GM10266 (cell line): ENCODE measurements at regions not wholly inside any gene's neighbourhood (a gene's known extent, or its start where the extent isn't known, plus 50 kb on each side); places are given as distances from the start of the nearest gene placed in this dataset.

Experiments
- DNase-seq: peaks from one replicate; pipeline ENCODE4 v3.0.0; 2012; ENCODE audit errors: extremely low spot score
- TF ChIP-seq, protein P1 (sequence below): IDR thresholded peaks from 2 replicates; pipeline ENCODE4 v1.5.1; 2012; ENCODE audit warnings: mild to moderate bottlenecking, low read depth; ENCODE audit not compliant: control insufficient read depth, insufficient read depth; ENCODE audit errors: missing control alignments

DNA sequence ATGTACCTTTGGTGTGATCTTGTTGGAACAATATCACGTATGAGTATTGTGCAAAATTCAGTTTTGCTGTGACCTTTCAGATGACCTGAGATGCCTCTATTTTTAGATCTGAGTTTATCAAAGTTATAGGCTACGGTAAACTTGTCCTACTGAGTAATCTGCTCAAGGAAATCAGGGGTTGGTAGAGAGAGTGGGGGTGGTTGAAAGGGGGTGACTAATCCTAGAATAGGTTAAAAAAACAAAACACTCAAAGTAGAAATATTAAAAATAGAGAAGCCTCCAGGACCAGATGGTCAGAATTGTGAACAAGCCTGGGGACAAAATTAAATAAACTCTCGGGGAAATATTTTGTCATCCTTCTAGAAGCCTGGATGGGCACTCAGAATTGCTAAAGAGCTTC is 59.9 kb upstream of the C11orf87 start:
- no peak for DNase-seq
- TF ChIP-seq, protein P1, sequence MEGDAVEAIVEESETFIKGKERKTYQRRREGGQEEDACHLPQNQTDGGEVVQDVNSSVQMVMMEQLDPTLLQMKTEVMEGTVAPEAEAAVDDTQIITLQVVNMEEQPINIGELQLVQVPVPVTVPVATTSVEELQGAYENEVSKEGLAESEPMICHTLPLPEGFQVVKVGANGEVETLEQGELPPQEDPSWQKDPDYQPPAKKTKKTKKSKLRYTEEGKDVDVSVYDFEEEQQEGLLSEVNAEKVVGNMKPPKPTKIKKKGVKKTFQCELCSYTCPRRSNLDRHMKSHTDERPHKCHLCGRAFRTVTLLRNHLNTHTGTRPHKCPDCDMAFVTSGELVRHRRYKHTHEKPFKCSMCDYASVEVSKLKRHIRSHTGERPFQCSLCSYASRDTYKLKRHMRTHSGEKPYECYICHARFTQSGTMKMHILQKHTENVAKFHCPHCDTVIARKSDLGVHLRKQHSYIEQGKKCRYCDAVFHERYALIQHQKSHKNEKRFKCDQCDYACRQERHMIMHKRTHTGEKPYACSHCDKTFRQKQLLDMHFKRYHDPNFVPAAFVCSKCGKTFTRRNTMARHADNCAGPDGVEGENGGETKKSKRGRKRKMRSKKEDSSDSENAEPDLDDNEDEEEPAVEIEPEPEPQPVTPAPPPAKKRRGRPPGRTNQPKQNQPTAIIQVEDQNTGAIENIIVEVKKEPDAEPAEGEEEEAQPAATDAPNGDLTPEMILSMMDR = no peak

DNA sequence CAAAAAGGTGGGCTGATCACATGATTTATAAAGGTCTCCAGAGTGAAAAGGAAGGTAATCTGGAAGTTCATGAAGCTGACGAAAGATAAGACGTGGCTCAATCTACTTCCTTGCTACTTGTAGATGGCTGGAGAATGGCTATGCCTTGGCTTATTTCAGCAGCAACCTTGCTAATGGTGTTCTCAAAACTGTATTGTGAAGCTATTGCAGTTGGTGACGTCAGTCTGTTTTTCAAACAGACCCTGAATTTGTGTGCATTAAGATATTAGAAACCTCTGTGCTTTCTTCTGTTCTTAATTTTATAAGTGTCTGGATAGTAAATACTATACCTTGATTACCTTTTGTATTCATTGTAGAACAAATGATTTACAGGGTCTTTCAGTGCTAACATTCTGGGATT is 58.3 kb upstream of the C11orf87 start:
- no peak for DNase-seq
- TF ChIP-seq, protein P1 = no peak

DNA sequence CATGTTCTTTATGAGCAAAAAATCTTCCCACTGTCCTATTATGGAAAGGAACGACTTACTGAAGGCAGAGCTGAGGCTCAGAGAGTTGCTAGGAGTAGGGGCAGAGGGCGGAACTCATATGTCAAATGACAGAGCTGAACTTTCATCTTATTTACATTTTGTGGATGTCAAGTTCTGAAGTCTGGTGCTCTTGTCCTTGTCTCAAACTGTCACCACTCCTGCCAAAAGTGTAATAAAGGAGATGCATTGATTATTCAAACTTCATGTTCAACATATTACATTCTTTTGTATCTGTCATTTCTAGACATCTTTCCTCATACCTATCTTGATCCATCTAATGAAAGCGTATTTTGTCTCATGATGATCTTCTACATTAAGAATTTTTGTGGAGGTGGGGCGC is 57.1 kb upstream of the C11orf87 start:
- no peak for DNase-seq
- TF ChIP-seq, protein P1 = no peak

DNA sequence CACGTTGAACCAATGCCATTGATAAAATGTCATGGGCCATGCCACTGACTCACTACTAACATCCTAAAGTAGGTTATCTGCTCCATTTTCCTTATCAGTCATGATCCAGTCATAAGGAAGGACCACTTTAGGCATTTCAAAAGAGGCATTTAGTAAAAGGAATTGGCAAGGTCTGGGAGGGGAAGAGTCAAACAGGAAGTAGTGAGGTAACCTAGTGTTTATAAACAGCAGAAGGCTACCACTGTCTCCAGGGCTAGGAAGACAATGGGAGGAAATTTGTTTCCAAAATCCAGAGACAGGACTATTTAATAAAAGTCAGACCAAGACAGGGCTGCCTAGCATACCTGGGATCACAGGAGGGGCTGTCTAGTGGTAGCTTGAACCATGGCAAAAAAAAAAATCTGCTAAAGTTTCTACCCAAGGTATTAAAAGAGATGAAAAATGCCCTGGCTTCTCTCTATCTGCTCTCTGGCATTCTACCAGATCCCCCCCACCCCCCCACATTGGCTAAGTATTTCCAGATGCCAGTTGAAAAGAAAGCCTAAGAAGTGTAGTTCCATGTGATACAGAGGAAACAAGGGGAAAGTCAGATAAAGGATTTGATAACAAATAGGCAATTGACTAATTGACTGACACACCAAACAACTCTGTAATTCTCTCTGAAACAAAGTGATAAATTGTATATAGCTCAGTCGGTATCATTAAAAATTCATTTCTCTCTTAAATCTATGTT is 50.4 kb upstream of the C11orf87 start:
- TF ChIP-seq, protein P1 = no peak
- no peak for DNase-seq
